Natural killer cell treated with Interleukin-12 subunit alpha and Interleukin-12 subunit beta and Interleukin-15 and Interleukin-18, amount 100 ng/mL, for 72 hours (primary cell): ENCODE measurements at regions not wholly inside any gene's neighbourhood (a gene's known extent, or its start where the extent isn't known, plus 50 kb on each side); places are given as distances from the start of the nearest gene placed in this dataset.
A peak's percentile ranks its signal among the peaks of the same experiment; 100 is the strongest.
"Not testable (repeated sequence)": the region's sequence is repeated elsewhere in the genome, so short reads cannot be mapped to it uniquely, and the experiment has no call there.

ENCODE experiments used
- ATAC-seq, 2 donors: fragments of 150-1000 bp; cut with Tn5 transposase in 1 of 2; sonication (Bioruptor Pico), chemical (Tn5 transposase) in 1 of 2; 2 replicates each; pipeline ENCODE4 v1.10.0; 2021
- DNase-seq: peaks from one replicate; pipeline ENCODE4 v3.0.0; 2022; ENCODE audit warnings: low spot score
- H3K27ac Mint-ChIP-seq, 2 donors: 1 replicate in 1 of 2; 2 replicates in 1 of 2; pipeline ENCODE4 v1.8.0; 2022; ENCODE audit warnings: mixed read lengths in 2 of 2, mild to moderate bottlenecking in 1 of 2, moderate library complexity in 1 of 2
- H3K27me3 Mint-ChIP-seq, 2 donors: 1 replicate in 1 of 2; 2 replicates in 1 of 2; pipeline ENCODE4 v1.8.0; 2022; ENCODE audit warnings: mixed read lengths in 2 of 2
- H3K36me3 Mint-ChIP-seq: one replicate; pipeline ENCODE4 v1.8.0; 2022; ENCODE audit warnings: mixed read lengths
- H3K4me1 Mint-ChIP-seq, 2 donors: 1 replicate in 1 of 2; 2 replicates in 1 of 2; pipeline ENCODE4 v1.8.0; 2022; ENCODE audit warnings: low read depth in 2 of 2, mixed read lengths in 2 of 2, mild to moderate bottlenecking in 1 of 2
- H3K4me3 Mint-ChIP-seq: one replicate; pipeline ENCODE4 v1.8.0; 2022; ENCODE audit warnings: mixed read lengths
- H3K9me3 Mint-ChIP-seq: 2 replicates; pipeline ENCODE4 v1.8.0; 2022; ENCODE audit warnings: mixed read lengths

DNA sequence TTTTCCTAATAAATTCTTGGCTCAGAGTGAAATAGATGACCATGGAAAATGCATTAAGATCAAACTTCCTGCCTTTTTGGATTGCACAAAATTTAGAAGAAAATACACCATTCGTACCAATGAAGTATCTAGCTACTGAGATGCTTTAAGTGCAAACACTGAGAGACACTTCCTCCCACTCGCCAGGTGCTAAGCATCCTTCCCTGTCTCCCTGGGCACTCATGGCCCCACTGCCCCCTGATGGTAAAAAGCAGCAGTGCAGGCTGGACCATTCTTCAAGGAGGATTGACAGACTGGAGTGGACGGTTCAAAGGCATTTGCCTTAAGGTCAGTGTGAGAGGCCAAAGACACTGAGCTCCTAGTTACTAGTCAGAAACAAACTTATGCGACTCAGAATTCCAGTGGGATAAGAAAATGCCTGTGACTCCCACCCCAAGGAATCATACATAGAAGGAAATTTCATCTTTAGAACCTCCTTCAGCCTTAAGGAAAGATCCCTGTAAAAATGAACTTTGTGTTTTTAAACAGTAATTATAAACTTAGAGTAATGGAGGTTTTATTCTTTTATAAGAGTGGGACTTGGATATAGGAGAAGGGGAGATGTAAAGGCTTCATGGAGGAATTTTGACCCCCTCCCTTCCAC lies 86.0 kb upstream of the SLC30A5 start:
- no peaks in the 10 kb centered on the region for H3K4me1 Mint-ChIP-seq
- ATAC-seq (peak; percentile 76 to 77), DNase-seq (peak; percentile 65)
- peaks cover 27 to 33% of the 10 kb centered on the region in 2 donors for H3K27me3 Mint-ChIP-seq
- H3K9me3 Mint-ChIP-seq: no peaks in the 10 kb centered on the region
- H3K4me3 Mint-ChIP-seq: no peak overlapping the region
- H3K36me3 Mint-ChIP-seq: no peaks in the 10 kb centered on the region
- no peak overlapping the region for H3K27ac Mint-ChIP-seq

GRCh38 chr5:69010476-69010875 lies 83.3 kb upstream of the SLC30A5 start:
- Mint-ChIP-seq H3K4me3 (no peak overlapping the region), H3K27ac (no peak overlapping the region), H3K36me3 (no peaks in the 10 kb centered on the region), H3K27me3 (peaks cover 34 to 35% of the 10 kb centered on the region in 2 donors), H3K4me1 (no peaks in the 10 kb centered on the region), H3K9me3 (no peaks in the 10 kb centered on the region)
- ATAC-seq (no peak), DNase-seq (no peak)

- H3K4me1 Mint-ChIP-seq: no peaks in the 10 kb centered on the region
- H3K27me3 Mint-ChIP-seq: peaks cover 29 to 35% of the 10 kb centered on the region in 2 donors
- no peaks in the 10 kb centered on the region for H3K36me3 Mint-ChIP-seq
- DNase-seq (no peak), ATAC-seq (no peak)
- H3K27ac Mint-ChIP-seq: no peak overlapping the region
- H3K4me3 Mint-ChIP-seq: no peak overlapping the region
- no peaks in the 10 kb centered on the region for H3K9me3 Mint-ChIP-seq
These were observed 81.9 kb upstream of the SLC30A5 start for GRCh38 chr5:69011910-69012309.

DNA sequence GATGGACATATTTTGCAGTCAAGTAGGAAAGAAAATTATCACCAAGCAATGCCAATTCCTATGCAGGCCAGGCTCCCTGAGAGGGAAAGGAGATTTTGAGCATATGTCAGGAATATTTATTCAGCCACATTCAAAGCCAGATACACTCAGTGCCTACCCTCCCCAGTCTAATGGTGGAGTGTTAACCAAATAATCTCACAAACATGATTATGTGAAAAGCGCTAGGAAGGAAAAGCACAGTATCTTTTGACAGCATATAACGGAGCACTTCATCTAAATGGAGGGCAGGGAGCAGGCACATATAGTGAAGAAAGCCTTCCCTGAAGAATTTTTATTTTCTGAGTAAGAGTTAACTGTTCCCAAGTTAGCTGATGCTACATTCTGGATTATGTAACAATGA lies 80.3 kb upstream of the SLC30A5 start:
- peaks cover 20 to 32% of the 10 kb centered on the region in 2 donors for H3K27me3 Mint-ChIP-seq
- H3K36me3 Mint-ChIP-seq: no peaks in the 10 kb centered on the region
- no peaks in the 10 kb centered on the region for H3K9me3 Mint-ChIP-seq
- no peak overlapping the region for H3K27ac Mint-ChIP-seq
- no peak for ATAC-seq
- no peak overlapping the region for H3K4me3 Mint-ChIP-seq
- H3K4me1 Mint-ChIP-seq: no peaks in the 10 kb centered on the region
- DNase-seq: no peak

- H3K27me3 Mint-ChIP-seq: peaks cover 18 to 35% of the 10 kb centered on the region in 2 donors
- not testable (repeated sequence) for H3K4me3 Mint-ChIP-seq, H3K4me1 Mint-ChIP-seq, ATAC-seq, H3K36me3 Mint-ChIP-seq, H3K27ac Mint-ChIP-seq, DNase-seq, H3K9me3 Mint-ChIP-seq
These were observed 79.8 kb upstream of the SLC30A5 start for GRCh38 chr5:69014007-69014406.

DNA sequence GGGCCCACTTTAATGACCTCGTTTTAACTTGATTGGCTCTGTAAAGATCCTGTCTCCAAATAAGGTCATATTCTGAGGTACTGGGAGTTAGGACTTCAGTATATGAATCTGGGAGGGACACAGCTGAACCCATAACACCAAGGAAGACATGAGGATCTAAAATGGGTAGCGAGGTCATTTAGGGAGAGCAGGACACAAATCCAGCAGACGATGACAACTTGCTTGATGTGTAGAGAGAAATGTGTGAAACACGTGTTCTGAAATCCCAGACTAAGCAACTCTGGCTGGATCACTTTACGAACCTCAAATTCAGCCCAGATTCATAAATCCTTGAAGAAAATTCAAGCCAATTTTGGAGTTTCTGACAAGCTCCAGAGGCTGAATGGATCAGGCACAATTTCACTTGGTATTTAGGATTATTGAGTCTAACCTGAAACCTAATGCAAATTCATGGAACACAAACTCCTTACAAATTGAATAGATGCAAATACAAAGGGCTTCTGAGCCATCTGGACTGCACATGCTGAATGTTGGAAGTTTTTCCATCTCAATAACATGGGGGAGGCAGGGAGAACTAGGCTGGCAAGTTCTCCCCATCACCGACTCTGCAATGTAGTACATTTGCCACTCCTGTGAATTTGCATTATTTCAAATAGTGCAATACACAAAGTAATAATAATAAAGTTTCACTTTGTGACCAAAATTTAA lies 74.0 kb upstream of the SLC30A5 start:
- peaks cover 16 to 33% of the 10 kb centered on the region in 2 donors for H3K27me3 Mint-ChIP-seq

GRCh38 chr5:69024241-69024651 lies 69.6 kb upstream of the SLC30A5 start:
- Mint-ChIP-seq H3K27ac (no peak overlapping the region), H3K9me3 (no peaks in the 10 kb centered on the region), H3K27me3 (peaks cover 20 to 34% of the 10 kb centered on the region in 2 donors), H3K4me3 (no peak overlapping the region), H3K4me1 (no peaks in the 10 kb centered on the region), H3K36me3 (no peaks in the 10 kb centered on the region)
- no peak for DNase-seq
- no peak for ATAC-seq

More for the DNA sequence above, 74.0 kb upstream of the SLC30A5 start:
- DNase-seq (no peak), ATAC-seq (no peak)
- Mint-ChIP-seq H3K4me1 (no peaks in the 10 kb centered on the region), H3K4me3 (no peak overlapping the region), H3K9me3 (no peaks in the 10 kb centered on the region), H3K27ac (no peak overlapping the region), H3K36me3 (no peaks in the 10 kb centered on the region)

DNA sequence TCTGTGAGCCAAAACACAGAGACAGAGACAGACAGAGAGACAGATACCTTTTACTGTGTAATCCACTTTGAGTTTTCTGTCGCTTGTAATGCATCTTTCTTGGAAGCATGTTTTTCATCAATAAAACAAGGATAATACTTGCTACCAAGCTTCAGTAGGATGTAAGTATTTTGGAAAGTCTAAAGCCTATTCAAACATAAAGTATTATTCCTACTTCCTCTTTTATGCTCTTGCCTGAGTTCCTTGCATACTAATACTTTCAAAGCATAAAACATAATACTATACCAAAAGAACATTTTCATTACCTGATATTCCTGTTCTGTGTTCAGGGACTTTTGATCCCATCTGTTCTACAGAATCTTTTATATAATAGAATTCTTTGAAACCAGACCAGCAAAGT lies 64.5 kb upstream of the SLC30A5 start:
- H3K36me3 Mint-ChIP-seq: no peaks in the 10 kb centered on the region
- no peak overlapping the region for H3K27ac Mint-ChIP-seq
- no peak for DNase-seq
- no peak for ATAC-seq
- no peaks in the 10 kb centered on the region for H3K9me3 Mint-ChIP-seq
- no peak overlapping the region for H3K4me3 Mint-ChIP-seq
- peaks cover 28 to 39% of the 10 kb centered on the region in 2 donors for H3K27me3 Mint-ChIP-seq
- H3K4me1 Mint-ChIP-seq: no peaks in the 10 kb centered on the region

DNA sequence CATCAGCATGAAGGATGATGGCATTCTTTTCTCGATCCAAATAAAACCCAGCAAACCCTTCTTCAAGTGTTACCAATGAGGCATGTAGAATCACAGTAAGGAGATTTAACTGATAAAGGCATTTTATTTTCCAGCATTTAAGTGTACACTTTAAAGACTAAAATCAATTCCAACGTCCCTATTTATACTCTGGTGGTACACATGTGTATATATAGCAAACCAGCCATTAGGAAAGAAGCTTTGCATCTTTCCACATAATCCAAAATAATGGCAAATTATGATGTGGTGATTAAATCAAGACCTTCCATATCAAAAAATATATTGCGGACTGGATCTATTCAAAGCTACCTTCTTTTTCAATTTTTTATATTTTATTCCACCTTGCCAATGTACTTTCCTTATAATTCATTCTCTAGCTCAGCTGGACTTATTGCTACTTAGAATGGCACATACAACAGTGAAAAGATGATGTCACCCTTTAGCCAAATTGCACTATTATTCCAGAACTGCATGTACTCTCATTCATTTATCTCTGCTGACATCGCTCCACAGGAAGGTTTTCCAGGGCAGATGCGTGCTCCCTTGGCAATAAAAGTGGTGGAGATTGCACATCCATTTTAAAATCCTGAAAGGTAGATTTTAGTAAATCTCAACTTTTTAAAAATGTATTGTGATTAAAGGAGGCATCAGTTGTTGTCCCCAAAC lies 63.3 kb upstream of the SLC30A5 start:
- peaks cover 26 to 36% of the 10 kb centered on the region in 2 donors for H3K27me3 Mint-ChIP-seq
- H3K36me3 Mint-ChIP-seq: no peaks in the 10 kb centered on the region
- no peaks in the 10 kb centered on the region for H3K4me1 Mint-ChIP-seq
- H3K27ac Mint-ChIP-seq: no peak overlapping the region
- no peak overlapping the region for H3K4me3 Mint-ChIP-seq
- DNase-seq (no peak), ATAC-seq (no peak)
- no peaks in the 10 kb centered on the region for H3K9me3 Mint-ChIP-seq

- Mint-ChIP-seq H3K36me3 (no peaks in the 10 kb centered on the region), H3K4me3 (no peak overlapping the region)
- peak in 1 of 2 donors; percentile 40 for ATAC-seq
These were observed 61.8 kb upstream of the SLC30A5 start for GRCh38 chr5:69032009-69032408.

GRCh38 chr5:69033690-69034089 lies 60.1 kb upstream of the SLC30A5 start:
- Mint-ChIP-seq H3K27me3 (peaks cover 22 to 33% of the 10 kb centered on the region in 2 donors), H3K4me3 (no peak overlapping the region), H3K36me3 (no peaks in the 10 kb centered on the region), H3K4me1 (no peaks in the 10 kb centered on the region), H3K27ac (no peak overlapping the region), H3K9me3 (no peaks in the 10 kb centered on the region)
- ATAC-seq (no peak), DNase-seq (no peak)

More at GRCh38 chr5:69032009-69032408, 61.8 kb upstream of the SLC30A5 start:
- H3K9me3 Mint-ChIP-seq: no peaks in the 10 kb centered on the region
- no peak for DNase-seq
- H3K27ac Mint-ChIP-seq: no peak overlapping the region
- H3K4me1 Mint-ChIP-seq: no peaks in the 10 kb centered on the region
- peaks cover 24 to 38% of the 10 kb centered on the region in 2 donors for H3K27me3 Mint-ChIP-seq

GRCh38 chr5:69034898-69035297 lies 58.9 kb upstream of the SLC30A5 start:
- Mint-ChIP-seq H3K36me3 (no peaks in the 10 kb centered on the region), H3K4me3 (no peak overlapping the region), H3K9me3 (no peaks in the 10 kb centered on the region), H3K4me1 (no peaks in the 10 kb centered on the region), H3K27ac (no peak overlapping the region), H3K27me3 (peaks cover 21 to 30% of the 10 kb centered on the region in 2 donors)
- no peak for DNase-seq
- no peak for ATAC-seq

DNA sequence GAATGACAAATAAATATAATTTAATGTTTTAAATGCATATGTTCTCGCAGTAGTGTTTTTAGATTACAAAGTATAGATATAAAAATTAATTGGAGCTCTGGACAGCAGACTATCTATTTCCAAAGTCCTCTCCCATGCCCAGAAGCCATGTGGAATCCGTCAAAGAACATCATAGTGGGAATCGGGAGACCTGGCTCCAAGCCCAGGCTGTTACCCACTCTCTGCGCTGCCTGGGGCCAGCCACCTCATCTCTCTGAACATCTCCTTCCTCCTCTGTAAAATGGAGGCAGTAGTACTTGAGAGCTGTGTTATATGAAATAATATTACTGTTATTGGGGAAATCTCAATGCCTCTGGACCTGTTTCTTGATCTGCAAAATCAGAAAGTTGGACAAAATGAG lies 58.1 kb upstream of the SLC30A5 start:
- H3K36me3 Mint-ChIP-seq: no peaks in the 10 kb centered on the region
- H3K27me3 Mint-ChIP-seq: peaks cover 17 to 26% of the 10 kb centered on the region in 2 donors
- no peak overlapping the region for H3K4me3 Mint-ChIP-seq
- no peaks in the 10 kb centered on the region for H3K9me3 Mint-ChIP-seq
- no peak for ATAC-seq
- H3K4me1 Mint-ChIP-seq: no peaks in the 10 kb centered on the region
- no peak overlapping the region for H3K27ac Mint-ChIP-seq
- DNase-seq: no peak

GRCh38 chr5:69038539-69038938 lies 55.3 kb upstream of the SLC30A5 start:
- Mint-ChIP-seq H3K4me1 (peaks cover 3 to 7% of the 10 kb centered on the region in 2 donors), H3K36me3 (no peaks in the 10 kb centered on the region), H3K27me3 (peaks cover 4 to 13% of the 10 kb centered on the region in 2 donors), H3K27ac (no peak overlapping the region), H3K4me3 (no peak overlapping the region), H3K9me3 (no peaks in the 10 kb centered on the region)
- no peak for DNase-seq
- ATAC-seq: no peak
